WTC11 (cell line): ENCODE measurements at regions not wholly inside any gene's neighbourhood (a gene's known extent, or its start where the extent isn't known, plus 50 kb on each side); places are given as distances from the start of the nearest gene placed in this dataset.

ENCODE experiments used
- ATAC-seq: fragments of 200-7000 bp; cut with Tn5 transposase; 2 replicates; pipeline ENCODE4 v1.10.0; 2021; ENCODE audit warnings: mild to moderate bottlenecking, moderate library complexity
- CTCF ChIA-PET: fragments of 300-600 bp; sonication (Branson Sonifier 250); formaldehyde crosslinking; loops from one replicate; lab custom pipeline; 2021; ENCODE audit warnings: antibody characterized with exemption; lab: Charles Lee
- POLR2A ChIA-PET: fragments of 350-600 bp; sonication (Branson Sonifier 250); formaldehyde crosslinking; loops from one replicate; lab custom pipeline; 2021; ENCODE audit warnings: antibody characterized with exemption; lab: Charles Lee
- DNase-seq: peaks from one replicate; pipeline ENCODE4 v3.0.0; 2021; ENCODE audit warnings: low spot score
- H3K27ac Mint-ChIP-seq: 2 replicates; pipeline ENCODE4 v1.8.0; 2021; ENCODE audit warnings: mixed read lengths
- H3K27me3 Mint-ChIP-seq: 2 replicates; pipeline ENCODE4 v1.8.0; 2021; ENCODE audit warnings: low read depth, mild to moderate bottlenecking, moderate library complexity, mixed read lengths
- H3K36me3 Mint-ChIP-seq: 2 replicates; pipeline ENCODE4 v1.8.0; 2021; ENCODE audit warnings: mixed read lengths
- H3K4me1 Mint-ChIP-seq: 2 replicates; pipeline ENCODE4 v1.8.0; 2022; ENCODE audit warnings: mixed read lengths
- H3K4me3 Mint-ChIP-seq: 2 replicates; pipeline ENCODE4 v1.8.0; 2021; ENCODE audit warnings: mild to moderate bottlenecking, moderate library complexity, mixed read lengths
- H3K9me3 Mint-ChIP-seq: 2 replicates; pipeline ENCODE4 v1.8.0; 2021; ENCODE audit warnings: mixed read lengths
- ATF3 ChIP-seq: sonication (generic); formaldehyde crosslinking; conservative IDR thresholded peaks from 2 replicates; pipeline ENCODE4 v1.8.1; 2022; ENCODE audit warnings: mild to moderate bottlenecking, missing genetic modification reagents
- ATF6 ChIP-seq: sonication (generic); formaldehyde crosslinking; IDR thresholded peaks from 2 replicates; pipeline ENCODE4 v1.8.1; 2023; ENCODE audit warnings: mild to moderate bottlenecking, missing genetic modification reagents
- CREM ChIP-seq: sonication (generic); formaldehyde crosslinking; IDR thresholded peaks from 2 replicates; pipeline ENCODE4 v1.8.1; 2022; ENCODE audit warnings: mild to moderate bottlenecking, missing genetic modification reagents, moderate library complexity
- E2F1 ChIP-seq: sonication (generic); formaldehyde crosslinking; IDR thresholded peaks from 2 replicates; pipeline ENCODE4 v1.8.0; 2022; ENCODE audit warnings: mild to moderate bottlenecking, missing genetic modification reagents
- FOXP1 ChIP-seq: sonication (generic); formaldehyde crosslinking; IDR thresholded peaks from 2 replicates; pipeline ENCODE4 v1.8.0; 2022; ENCODE audit warnings: missing genetic modification reagents, mild to moderate bottlenecking, moderate library complexity, borderline replicate concordance
- GRHL2 ChIP-seq: fragments of 250-450 bp; sonication (Bioruptor Pico); IDR thresholded peaks from 2 replicates; pipeline ENCODE4 v1.8.0; 2022; ENCODE audit warnings: mild to moderate bottlenecking, moderate library complexity; ENCODE audit not compliant: insufficient replicate concordance, severe bottlenecking
- HMGXB4 ChIP-seq: sonication (generic); formaldehyde crosslinking; IDR thresholded peaks from 2 replicates; pipeline ENCODE4 v1.8.1; 2023; ENCODE audit warnings: mild to moderate bottlenecking, moderate library complexity, missing genetic modification reagents
- JAZF1 ChIP-seq: fragments of 250-450 bp; sonication (Bioruptor Pico); IDR thresholded peaks from 2 replicates; pipeline ENCODE4 v1.9.0; 2021; ENCODE audit warnings: moderate library complexity, mild to moderate bottlenecking, inconsistent platforms
- KAT7 ChIP-seq: sonication (generic); formaldehyde crosslinking; IDR thresholded peaks from 2 replicates; pipeline ENCODE4 v1.8.1; 2023; ENCODE audit warnings: missing genetic modification reagents, mild to moderate bottlenecking, borderline replicate concordance
- MAX ChIP-seq: sonication (generic); formaldehyde crosslinking; IDR thresholded peaks from 2 replicates; pipeline ENCODE4 v1.8.0; 2022; ENCODE audit warnings: mild to moderate bottlenecking, missing genetic modification reagents
- MYBL2 ChIP-seq: sonication (generic); formaldehyde crosslinking; IDR thresholded peaks from 2 replicates; pipeline ENCODE4 v1.8.1; 2023; ENCODE audit warnings: mild to moderate bottlenecking, moderate library complexity, missing genetic modification reagents
- NR1H2 ChIP-seq: sonication (generic); formaldehyde crosslinking; IDR thresholded peaks from 2 replicates; pipeline ENCODE4 v1.9.0; 2021; ENCODE audit warnings: mild to moderate bottlenecking, moderate library complexity, missing genetic modification reagents
- RORB ChIP-seq: fragments of 250-450 bp; sonication (Bioruptor Pico); IDR thresholded peaks from 2 replicates; pipeline ENCODE4 v1.9.0; 2021; ENCODE audit warnings: mild to moderate bottlenecking
- TCF7 ChIP-seq: sonication (generic); formaldehyde crosslinking; IDR thresholded peaks from 2 replicates; pipeline ENCODE4 v1.8.0; 2022; ENCODE audit warnings: mild to moderate bottlenecking, low read depth, missing genetic modification reagents, moderate library complexity
- TEAD4 ChIP-seq: sonication (generic); formaldehyde crosslinking; IDR thresholded peaks from 2 replicates; pipeline ENCODE4 v1.8.0; 2022; ENCODE audit warnings: mild to moderate bottlenecking, missing genetic modification reagents
- USF1 ChIP-seq: sonication (generic); formaldehyde crosslinking; IDR thresholded peaks from 2 replicates; pipeline ENCODE4 v1.8.0; 2022; ENCODE audit warnings: mild to moderate bottlenecking, missing genetic modification reagents
- ZNF425 ChIP-seq: fragments of 250-450 bp; sonication (Bioruptor Pico); conservative IDR thresholded peaks from 2 replicates; pipeline ENCODE4 v1.9.0; 2021; ENCODE audit warnings: mild to moderate bottlenecking
- TF ChIP-seq, protein P1 (sequence below): sonication (generic); formaldehyde crosslinking; IDR thresholded peaks from 2 replicates; pipeline ENCODE4 v1.8.0; 2023; ENCODE audit warnings: missing genetic modification reagents

DNA sequence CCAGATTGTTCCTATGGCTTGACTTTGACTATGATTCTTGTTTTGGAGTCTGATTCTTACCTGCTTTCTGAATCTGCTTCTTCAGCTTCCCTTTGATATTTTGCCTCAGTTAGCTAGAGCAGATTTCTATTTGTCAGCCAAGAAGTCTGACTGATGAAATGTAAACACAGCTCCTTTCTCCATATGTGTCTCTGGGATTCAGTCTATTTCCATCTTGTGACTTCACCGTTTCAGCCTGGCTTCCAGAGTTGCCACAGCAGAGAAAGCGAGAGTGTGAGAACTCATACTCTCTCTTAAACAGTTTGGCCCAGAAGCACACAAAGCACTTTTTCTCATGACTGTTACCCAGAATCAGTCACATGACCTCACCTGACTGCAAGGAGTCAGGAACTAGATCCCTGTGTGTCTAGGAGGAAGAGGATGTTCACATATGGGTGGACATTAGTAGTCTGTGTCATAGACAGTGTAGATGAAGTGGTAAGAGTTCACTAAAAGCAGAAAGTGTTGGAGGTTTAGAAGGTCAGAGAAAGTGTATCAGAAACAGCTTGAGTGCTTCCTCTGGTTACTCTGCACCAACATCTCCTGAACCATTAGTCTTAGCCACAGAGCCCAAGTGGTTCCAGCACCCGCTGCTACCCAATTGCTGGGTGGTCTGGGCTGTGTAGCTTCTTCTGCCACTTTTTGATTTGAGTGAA, 103.4 kb upstream of the CDK6 start:
- TF ChIP-seq RORB, result no peak
- ChIA-PET POLR2A (interaction anchor here (0.6 to 0.7 kb wide), 2 partner anchors 39 to 583 kb away, joined by 3 to 7 read pairs; no protein-coding TSS in a partner anchor), CTCF (no interaction called here)
- no peaks in the 10 kb centered on the region for H3K36me3 Mint-ChIP-seq
- ATAC-seq (no peak), DNase-seq (no peak)
- no peaks in the 10 kb centered on the region for H3K4me1 Mint-ChIP-seq
- H3K27ac Mint-ChIP-seq, result no peak overlapping the region
- H3K4me3 Mint-ChIP-seq, result no peak overlapping the region
- no peaks in the 10 kb centered on the region for H3K9me3 Mint-ChIP-seq
- H3K27me3 Mint-ChIP-seq, result no peaks in the 10 kb centered on the region

- H3K9me3 Mint-ChIP-seq, result no peaks in the 10 kb centered on the region
- CTCF ChIA-PET, result no interaction called here
- H3K27ac Mint-ChIP-seq, result no peak overlapping the region
- POLR2A ChIA-PET, result interaction anchor here (1.1 kb wide), 1 partner anchor 298 kb away, joined by 3 read pairs; no protein-coding TSS in a partner anchor
- H3K4me1 Mint-ChIP-seq, result no peaks in the 10 kb centered on the region
- no peaks in the 10 kb centered on the region for H3K36me3 Mint-ChIP-seq
- no peak overlapping the region for H3K4me3 Mint-ChIP-seq
- TF ChIP-seq NR1H2 (CRISPR knock-in tag) (no peak), MAX (CRISPR knock-in tag) (no peak)
- TF ChIP-seq, protein P1, sequence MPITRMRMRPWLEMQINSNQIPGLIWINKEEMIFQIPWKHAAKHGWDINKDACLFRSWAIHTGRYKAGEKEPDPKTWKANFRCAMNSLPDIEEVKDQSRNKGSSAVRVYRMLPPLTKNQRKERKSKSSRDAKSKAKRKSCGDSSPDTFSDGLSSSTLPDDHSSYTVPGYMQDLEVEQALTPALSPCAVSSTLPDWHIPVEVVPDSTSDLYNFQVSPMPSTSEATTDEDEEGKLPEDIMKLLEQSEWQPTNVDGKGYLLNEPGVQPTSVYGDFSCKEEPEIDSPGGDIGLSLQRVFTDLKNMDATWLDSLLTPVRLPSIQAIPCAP (CRISPR knock-in tag), result no peak
- TF ChIP-seq, all 79 proteins: peak for 0
- DNase-seq (no peak), ATAC-seq (no peak)
- no peaks in the 10 kb centered on the region for H3K27me3 Mint-ChIP-seq
These were observed 97.7 kb upstream of the CDK6 start for GRCh38 chr7:92934096-92934495.

- H3K36me3 Mint-ChIP-seq, result no peaks in the 10 kb centered on the region
- ATAC-seq (no peak), DNase-seq (no peak)
- CTCF ChIA-PET, result no interaction called here
- no peaks in the 10 kb centered on the region for H3K9me3 Mint-ChIP-seq
- POLR2A ChIA-PET, result interaction anchor here (0.7 kb wide), 1 partner anchor 14 kb away, joined by 4 read pairs; no protein-coding TSS in a partner anchor
- no peak for TF ChIP-seq ZNF425 (CRISPR knock-in tag)
- no peak for TF ChIP-seq HMGXB4
- no peak for TF ChIP-seq KAT7 (CRISPR knock-in tag)
- no peak for TF ChIP-seq CREM (CRISPR knock-in tag)
- no peak for TF ChIP-seq ATF3
- TF ChIP-seq MYBL2, result no peak
- TF ChIP-seq JAZF1 (CRISPR knock-in tag), result no peak
- TF ChIP-seq TEAD4, result no peak
- no peak for TF ChIP-seq GRHL2 (CRISPR knock-in tag)
- no peak for TF ChIP-seq ATF6 (CRISPR knock-in tag)
- TF ChIP-seq E2F1 (CRISPR knock-in tag), result no peak
- no peak for TF ChIP-seq USF1 (CRISPR knock-in tag)
- no peak for TF ChIP-seq FOXP1 (CRISPR knock-in tag)
- TF ChIP-seq TCF7, result no peak
- no peaks in the 10 kb centered on the region for H3K27me3 Mint-ChIP-seq
- no peak overlapping the region for H3K27ac Mint-ChIP-seq
- H3K4me1 Mint-ChIP-seq, result peaks cover under 1% of the 10 kb centered on the region
- no peak overlapping the region for H3K4me3 Mint-ChIP-seq
These were observed 96.1 kb upstream of the CDK6 start for GRCh38 chr7:92932450-92932849.
